ENCODE measurements at regions not wholly inside any gene's neighbourhood (a gene's known extent, or its start where the extent isn't known, plus 50 kb on each side); places are given as distances from the start of the nearest gene placed in this dataset.

- no peak for DNase-seq (ENCODE audit: low spot score)
Measured at GRCh38 chrX:134747006-134747405, 50.0 kb downstream of the PABIR2 start.

- no peak for DNase-seq (ENCODE audit: low spot score)
Measured at GRCh38 chrX:134746410-134746785, 50.6 kb downstream of the PABIR2 start.

GRCh38 chrX:134745636-134746409 is 51.2 kb downstream of the PABIR2 start:
- DNase-seq (ENCODE audit: low spot score), result no peak

GRCh38 chrX:134743091-134743490 is 53.9 kb downstream of the PABIR2 start:
- DNase-seq (ENCODE audit: low spot score), result no peak

GRCh38 chrX:134742573-134742972 is 54.4 kb downstream of the PABIR2 start:
- DNase-seq (ENCODE audit: low spot score), result no peak

GRCh38 chrX:134741746-134742145 is 55.3 kb downstream of the PABIR2 start:
- DNase-seq (ENCODE audit: low spot score), result no peak

GRCh38 chrX:134738986-134739740 is 57.8 kb downstream of the PABIR2 start:
- DNase-seq (ENCODE audit: low spot score), result no peak

- DNase-seq (ENCODE audit: low spot score), result no peak
Measured at GRCh38 chrX:134738445-134738844, 58.6 kb downstream of the PABIR2 start.

GRCh38 chrX:134737721-134738369 is 59.2 kb downstream of the PABIR2 start:
- DNase-seq (ENCODE audit: low spot score), result no peak

- DNase-seq (ENCODE audit: low spot score), result peak; percentile 31
Measured at GRCh38 chrX:134737061-134737460, 59.9 kb downstream of the PABIR2 start.

- no peak for DNase-seq (ENCODE audit: low spot score)
Measured at GRCh38 chrX:134736356-134736755, 60.6 kb downstream of the PABIR2 start.

GRCh38 chrX:134735015-134735414 is 62.0 kb downstream of the PABIR2 start:
- DNase-seq (ENCODE audit: low spot score), result no peak

GRCh38 chrX:134734466-134734952 is 62.5 kb downstream of the PABIR2 start:
- peak; percentile 4 for DNase-seq (ENCODE audit: low spot score)

GRCh38 chrX:134733591-134733990 is 63.4 kb downstream of the PABIR2 start:
- DNase-seq (ENCODE audit: low spot score), result no peak

- no peak for DNase-seq (ENCODE audit: low spot score)
Measured at GRCh38 chrX:134732676-134733075, 64.3 kb downstream of the PABIR2 start.

- DNase-seq (ENCODE audit: low spot score), result no peak
Measured at GRCh38 chrX:134732152-134732551, 64.9 kb downstream of the PABIR2 start.

- DNase-seq (ENCODE audit: low spot score), result no peak
Measured at GRCh38 chrX:134727363-134727762, 69.1 kb upstream of the PLAC1 start.

GRCh38 chrX:134725103-134725690 is 66.9 kb upstream of the PLAC1 start:
- DNase-seq (ENCODE audit: low spot score), result no peak

GRCh38 chrX:134721766-134722532 is 63.7 kb upstream of the PLAC1 start:
- DNase-seq (ENCODE audit: low spot score), result no peak

GRCh38 chrX:134718966-134719317 is 60.7 kb upstream of the PLAC1 start:
- no peak for DNase-seq (ENCODE audit: low spot score)

- DNase-seq (ENCODE audit: low spot score), result peak; percentile 95
Measured at GRCh38 chrX:134718105-134718965, 60.1 kb upstream of the PLAC1 start.
